WTC11 (cell line): ENCODE measurements at regions not wholly inside any gene's neighbourhood (a gene's known extent, or its start where the extent isn't known, plus 50 kb on each side); places are given as distances from the start of the nearest gene placed in this dataset.

Experiments
- ATF3 ChIP-seq: sonication (generic); formaldehyde crosslinking; conservative IDR thresholded peaks from 2 replicates; pipeline ENCODE4 v1.8.1; 2022; ENCODE audit warnings: mild to moderate bottlenecking, missing genetic modification reagents
- ATF6 ChIP-seq: sonication (generic); formaldehyde crosslinking; IDR thresholded peaks from 2 replicates; pipeline ENCODE4 v1.8.1; 2023; ENCODE audit warnings: mild to moderate bottlenecking, missing genetic modification reagents
- FOXJ3 ChIP-seq: sonication (generic); formaldehyde crosslinking; IDR thresholded peaks from 2 replicates; pipeline ENCODE4 v1.9.0; 2021; ENCODE audit warnings: missing genetic modification reagents, mild to moderate bottlenecking, borderline replicate concordance
- MAX ChIP-seq: sonication (generic); formaldehyde crosslinking; IDR thresholded peaks from 2 replicates; pipeline ENCODE4 v1.8.0; 2022; ENCODE audit warnings: mild to moderate bottlenecking, missing genetic modification reagents
- MLX ChIP-seq: sonication (generic); formaldehyde crosslinking; IDR thresholded peaks from 2 replicates; pipeline ENCODE4 v1.8.1; 2023; ENCODE audit warnings: mild to moderate bottlenecking, missing genetic modification reagents, moderate library complexity
- NR1H2 ChIP-seq: sonication (generic); formaldehyde crosslinking; IDR thresholded peaks from 2 replicates; pipeline ENCODE4 v1.9.0; 2021; ENCODE audit warnings: mild to moderate bottlenecking, moderate library complexity, missing genetic modification reagents
- ZNF121 ChIP-seq: sonication (generic); formaldehyde crosslinking; IDR thresholded peaks from 2 replicates; pipeline ENCODE4 v1.8.0; 2023; ENCODE audit warnings: missing genetic modification reagents
- ZNF317 ChIP-seq: sonication (generic); formaldehyde crosslinking; IDR thresholded peaks from 2 replicates; pipeline ENCODE4 v1.8.1; 2023; ENCODE audit warnings: low read depth, mild to moderate bottlenecking, moderate library complexity, missing genetic modification reagents, borderline replicate concordance
- TF ChIP-seq, protein P1 (sequence below): fragments of 200-600 bp; IDR thresholded peaks from 2 replicates; pipeline ENCODE4 v1.8.0; 2022; ENCODE audit warnings: antibody characterized with exemption
- TF ChIP-seq, protein P2 (sequence below): fragments of 250-450 bp; sonication (Bioruptor Pico); IDR thresholded peaks from 2 replicates; pipeline ENCODE4 v2.1.2; 2022; ENCODE audit warnings: mild to moderate bottlenecking, moderate library complexity
- TF ChIP-seq, protein P3 (sequence below): sonication (generic); formaldehyde crosslinking; IDR thresholded peaks from 2 replicates; pipeline ENCODE4 v1.8.1; 2023; ENCODE audit warnings: mild to moderate bottlenecking, missing genetic modification reagents, borderline replicate concordance

DNA sequence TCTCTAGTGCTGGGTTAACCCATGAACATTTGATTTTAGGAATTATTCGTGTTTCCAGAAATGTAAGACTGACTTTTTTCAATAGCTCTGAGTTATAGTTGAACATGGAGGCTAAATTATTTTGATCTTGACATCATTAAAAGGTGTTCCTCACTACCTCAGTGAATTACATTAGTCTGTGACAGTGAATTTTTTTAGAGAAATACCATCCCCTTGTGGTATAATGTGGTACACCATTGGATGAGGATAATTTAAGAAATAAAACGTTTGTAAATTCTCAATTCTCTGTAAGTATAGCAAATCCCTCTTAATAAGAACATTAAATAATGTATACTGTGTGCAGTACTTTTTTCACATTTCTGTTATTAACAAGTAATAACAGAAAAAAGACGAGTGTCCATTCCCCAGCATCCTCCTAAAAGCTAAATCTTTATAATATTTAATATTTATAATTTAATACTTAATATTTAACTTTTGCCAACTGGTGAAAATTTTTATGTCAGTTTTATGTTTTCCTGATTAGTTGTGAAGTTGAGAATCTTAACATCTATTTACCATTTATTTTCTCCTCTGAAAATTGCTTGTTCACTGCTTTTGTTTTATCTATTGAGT, 70.3 kb upstream of the CWC22 start:
- TF ChIP-seq, protein P1, sequence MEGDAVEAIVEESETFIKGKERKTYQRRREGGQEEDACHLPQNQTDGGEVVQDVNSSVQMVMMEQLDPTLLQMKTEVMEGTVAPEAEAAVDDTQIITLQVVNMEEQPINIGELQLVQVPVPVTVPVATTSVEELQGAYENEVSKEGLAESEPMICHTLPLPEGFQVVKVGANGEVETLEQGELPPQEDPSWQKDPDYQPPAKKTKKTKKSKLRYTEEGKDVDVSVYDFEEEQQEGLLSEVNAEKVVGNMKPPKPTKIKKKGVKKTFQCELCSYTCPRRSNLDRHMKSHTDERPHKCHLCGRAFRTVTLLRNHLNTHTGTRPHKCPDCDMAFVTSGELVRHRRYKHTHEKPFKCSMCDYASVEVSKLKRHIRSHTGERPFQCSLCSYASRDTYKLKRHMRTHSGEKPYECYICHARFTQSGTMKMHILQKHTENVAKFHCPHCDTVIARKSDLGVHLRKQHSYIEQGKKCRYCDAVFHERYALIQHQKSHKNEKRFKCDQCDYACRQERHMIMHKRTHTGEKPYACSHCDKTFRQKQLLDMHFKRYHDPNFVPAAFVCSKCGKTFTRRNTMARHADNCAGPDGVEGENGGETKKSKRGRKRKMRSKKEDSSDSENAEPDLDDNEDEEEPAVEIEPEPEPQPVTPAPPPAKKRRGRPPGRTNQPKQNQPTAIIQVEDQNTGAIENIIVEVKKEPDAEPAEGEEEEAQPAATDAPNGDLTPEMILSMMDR: peak; percentile 87
- TF ChIP-seq ZNF317 (CRISPR knock-in tag) (no peak), ZNF121 (CRISPR knock-in tag) (no peak), FOXJ3 (CRISPR knock-in tag) (no peak), MAX (CRISPR knock-in tag) (no peak), ATF3 (CRISPR knock-in tag) (no peak), ATF6 (CRISPR knock-in tag) (no peak), NR1H2 (CRISPR knock-in tag) (no peak), MLX (CRISPR knock-in tag) (no peak)
- TF ChIP-seq, protein P2, sequence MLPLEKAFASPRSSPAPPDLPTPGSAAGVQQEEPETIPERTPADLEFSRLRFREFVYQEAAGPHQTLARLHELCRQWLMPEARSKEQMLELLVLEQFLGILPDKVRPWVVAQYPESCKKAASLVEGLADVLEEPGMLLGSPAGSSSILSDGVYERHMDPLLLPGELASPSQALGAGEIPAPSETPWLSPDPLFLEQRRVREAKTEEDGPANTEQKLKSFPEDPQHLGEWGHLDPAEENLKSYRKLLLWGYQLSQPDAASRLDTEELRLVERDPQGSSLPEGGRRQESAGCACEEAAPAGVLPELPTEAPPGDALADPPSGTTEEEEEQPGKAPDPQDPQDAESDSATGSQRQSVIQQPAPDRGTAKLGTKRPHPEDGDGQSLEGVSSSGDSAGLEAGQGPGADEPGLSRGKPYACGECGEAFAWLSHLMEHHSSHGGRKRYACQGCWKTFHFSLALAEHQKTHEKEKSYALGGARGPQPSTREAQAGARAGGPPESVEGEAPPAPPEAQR (CRISPR knock-in tag): no peak
- TF ChIP-seq, protein P3, sequence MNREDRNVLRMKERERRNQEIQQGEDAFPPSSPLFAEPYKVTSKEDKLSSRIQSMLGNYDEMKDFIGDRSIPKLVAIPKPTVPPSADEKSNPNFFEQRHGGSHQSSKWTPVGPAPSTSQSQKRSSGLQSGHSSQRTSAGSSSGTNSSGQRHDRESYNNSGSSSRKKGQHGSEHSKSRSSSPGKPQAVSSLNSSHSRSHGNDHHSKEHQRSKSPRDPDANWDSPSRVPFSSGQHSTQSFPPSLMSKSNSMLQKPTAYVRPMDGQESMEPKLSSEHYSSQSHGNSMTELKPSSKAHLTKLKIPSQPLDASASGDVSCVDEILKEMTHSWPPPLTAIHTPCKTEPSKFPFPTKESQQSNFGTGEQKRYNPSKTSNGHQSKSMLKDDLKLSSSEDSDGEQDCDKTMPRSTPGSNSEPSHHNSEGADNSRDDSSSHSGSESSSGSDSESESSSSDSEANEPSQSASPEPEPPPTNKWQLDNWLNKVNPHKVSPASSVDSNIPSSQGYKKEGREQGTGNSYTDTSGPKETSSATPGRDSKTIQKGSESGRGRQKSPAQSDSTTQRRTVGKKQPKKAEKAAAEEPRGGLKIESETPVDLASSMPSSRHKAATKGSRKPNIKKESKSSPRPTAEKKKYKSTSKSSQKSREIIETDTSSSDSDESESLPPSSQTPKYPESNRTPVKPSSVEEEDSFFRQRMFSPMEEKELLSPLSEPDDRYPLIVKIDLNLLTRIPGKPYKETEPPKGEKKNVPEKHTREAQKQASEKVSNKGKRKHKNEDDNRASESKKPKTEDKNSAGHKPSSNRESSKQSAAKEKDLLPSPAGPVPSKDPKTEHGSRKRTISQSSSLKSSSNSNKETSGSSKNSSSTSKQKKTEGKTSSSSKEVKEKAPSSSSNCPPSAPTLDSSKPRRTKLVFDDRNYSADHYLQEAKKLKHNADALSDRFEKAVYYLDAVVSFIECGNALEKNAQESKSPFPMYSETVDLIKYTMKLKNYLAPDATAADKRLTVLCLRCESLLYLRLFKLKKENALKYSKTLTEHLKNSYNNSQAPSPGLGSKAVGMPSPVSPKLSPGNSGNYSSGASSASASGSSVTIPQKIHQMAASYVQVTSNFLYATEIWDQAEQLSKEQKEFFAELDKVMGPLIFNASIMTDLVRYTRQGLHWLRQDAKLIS (CRISPR knock-in tag): no peak
